ENCODE measurements at regions not wholly inside any gene's neighbourhood (a gene's known extent, or its start where the extent isn't known, plus 50 kb on each side); places are given as distances from the start of the nearest gene placed in this dataset.

- Histone ChIP-seq H3K4me1 (ENCODE audit: insufficient read depth, poor library complexity, severe bottlenecking) (peaks cover 7% of the 10 kb centered on the region), H3K9me3 (ENCODE audit: severe bottlenecking) (no peaks in the 10 kb centered on the region), H3K4me3 (ENCODE audit: severe bottlenecking) (no peak overlapping the region), H3K36me3 (ENCODE audit: low read depth) (no peaks in the 10 kb centered on the region), H3K27me3 (ENCODE audit: insufficient read depth, poor library complexity, severe bottlenecking) (no peaks in the 10 kb centered on the region), H3K27ac (ENCODE audit: poor library complexity, severe bottlenecking) (no peak overlapping the region)
- ATAC-seq (ENCODE audit: low read depth) = no peak
- no peak for DNase-seq (ENCODE audit: low spot score)
- TF ChIP-seq CTCF (IDR thresholded peaks at IDR 0.05; ENCODE audit: poor library complexity, severe bottlenecking) = no peak
These were observed 160.1 kb upstream of the PITX1 start for GRCh38 chr5:135194126-135194488.

- Histone ChIP-seq H3K27me3 (ENCODE audit: insufficient read depth, poor library complexity, severe bottlenecking) (no peaks in the 10 kb centered on the region), H3K4me1 (ENCODE audit: insufficient read depth, poor library complexity, severe bottlenecking) (peaks cover 7% of the 10 kb centered on the region), H3K36me3 (ENCODE audit: low read depth) (no peaks in the 10 kb centered on the region), H3K4me3 (ENCODE audit: severe bottlenecking) (no peak overlapping the region), H3K27ac (ENCODE audit: poor library complexity, severe bottlenecking) (no peak overlapping the region), H3K9me3 (ENCODE audit: severe bottlenecking) (no peaks in the 10 kb centered on the region)
- DNase-seq (ENCODE audit: low spot score) (no peak), ATAC-seq (ENCODE audit: low read depth) (no peak)
- TF ChIP-seq CTCF (IDR thresholded peaks at IDR 0.05; ENCODE audit: poor library complexity, severe bottlenecking) = no peak
These were observed 159.4 kb upstream of the PITX1 start for GRCh38 chr5:135193213-135194125.

- ATAC-seq (ENCODE audit: low read depth) (no peak), DNase-seq (ENCODE audit: low spot score) (no peak)
- Histone ChIP-seq H3K36me3 (ENCODE audit: low read depth) (no peaks in the 10 kb centered on the region), H3K27me3 (ENCODE audit: insufficient read depth, poor library complexity, severe bottlenecking) (no peaks in the 10 kb centered on the region), H3K4me3 (ENCODE audit: severe bottlenecking) (no peak overlapping the region), H3K27ac (ENCODE audit: poor library complexity, severe bottlenecking) (no peak overlapping the region), H3K4me1 (ENCODE audit: insufficient read depth, poor library complexity, severe bottlenecking) (peaks cover 13% of the 10 kb centered on the region), H3K9me3 (ENCODE audit: severe bottlenecking) (no peaks in the 10 kb centered on the region)
- no peak for TF ChIP-seq CTCF (IDR thresholded peaks at IDR 0.05; ENCODE audit: poor library complexity, severe bottlenecking)
These were observed 158.3 kb upstream of the PITX1 start for GRCh38 chr5:135192351-135192750.

- no peaks in the 10 kb centered on the region for H3K36me3 ChIP-seq (ENCODE audit: low read depth)
- H3K27me3 ChIP-seq (ENCODE audit: insufficient read depth, poor library complexity, severe bottlenecking) = no peaks in the 10 kb centered on the region
- ATAC-seq (ENCODE audit: low read depth) = peak; percentile 77
- peak overlapping the region; percentile 68 for H3K27ac ChIP-seq (ENCODE audit: poor library complexity, severe bottlenecking)
- H3K9me3 ChIP-seq (ENCODE audit: severe bottlenecking) = no peaks in the 10 kb centered on the region
- peaks cover 22% of the 10 kb centered on the region for H3K4me1 ChIP-seq (ENCODE audit: insufficient read depth, poor library complexity, severe bottlenecking)
- peak overlapping the region; percentile 36 for H3K4me3 ChIP-seq (ENCODE audit: severe bottlenecking)
- peak; percentile 100 for TF ChIP-seq CTCF (IDR thresholded peaks at IDR 0.05; ENCODE audit: poor library complexity, severe bottlenecking)
- peak; percentile 90 for DNase-seq (ENCODE audit: low spot score)
These were observed 157.2 kb upstream of the PITX1 start for GRCh38 chr5:135191084-135191826.

Measured in RWPE2 (cell line).